ENCODE measurements at regions not wholly inside any gene's neighbourhood (a gene's known extent, or its start where the extent isn't known, plus 50 kb on each side); places are given as distances from the start of the nearest gene placed in this dataset.

DNA sequence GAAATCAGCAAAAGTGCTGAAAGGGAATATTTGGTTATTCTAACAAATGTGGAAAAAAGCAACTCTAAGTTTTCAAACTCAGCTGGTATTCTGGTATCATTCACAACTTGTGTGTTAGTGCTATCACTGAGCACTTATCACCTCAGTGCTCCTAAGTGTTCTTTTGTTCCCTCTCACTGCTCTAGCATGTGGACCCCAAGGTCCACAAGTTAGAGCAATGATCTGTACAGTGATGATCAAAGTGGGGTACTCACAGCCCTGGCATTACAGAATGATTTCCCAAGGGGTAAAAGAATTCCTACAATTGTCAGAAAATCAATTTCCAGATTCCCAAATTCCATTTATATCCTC lies 575.0 kb downstream of the DIAPH3 start:
- no peak for DNase-seq

DNA sequence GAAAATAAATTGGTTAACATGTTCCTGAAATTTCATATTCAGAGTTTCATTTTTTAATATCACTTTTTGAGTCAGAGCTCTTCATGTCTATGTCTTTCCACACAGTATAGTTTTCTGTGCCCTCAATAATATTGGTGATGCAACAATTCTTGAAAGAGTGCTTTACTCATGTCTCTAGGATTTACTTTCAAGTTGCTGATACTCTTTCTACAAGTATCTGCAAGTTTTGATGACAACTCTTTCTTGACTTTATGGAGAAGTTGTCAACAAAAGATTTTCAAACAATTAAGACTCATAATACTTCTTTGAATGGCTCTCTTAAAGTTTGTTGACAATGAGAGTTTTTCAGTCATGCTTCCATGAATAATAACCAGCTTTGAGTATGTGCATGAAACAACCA lies 561.7 kb downstream of the DIAPH3 start:
- no peak for DNase-seq

DNA sequence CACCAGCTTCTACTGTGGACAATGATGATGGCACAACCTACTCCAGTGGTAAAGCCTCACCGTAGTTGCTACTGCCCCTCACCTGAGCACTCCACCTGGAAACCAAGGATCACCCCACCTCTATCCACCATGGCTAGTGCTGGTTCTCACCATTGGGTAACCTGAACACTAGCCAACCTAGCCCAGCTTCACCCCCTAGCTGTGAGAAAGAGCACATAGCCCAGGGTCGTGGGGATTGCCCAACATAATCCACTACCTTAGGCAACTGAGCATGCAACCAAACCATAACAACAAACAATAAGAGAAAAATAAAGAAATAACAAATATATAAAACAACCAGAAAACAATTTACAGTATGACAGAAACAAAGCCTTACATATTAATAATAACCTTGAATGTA lies 560.1 kb downstream of the DIAPH3 start:
- DNase-seq: no peak

GRCh38 chr13:59607172-59607571 lies 556.6 kb downstream of the DIAPH3 start:
- DNase-seq: no peak

DNA sequence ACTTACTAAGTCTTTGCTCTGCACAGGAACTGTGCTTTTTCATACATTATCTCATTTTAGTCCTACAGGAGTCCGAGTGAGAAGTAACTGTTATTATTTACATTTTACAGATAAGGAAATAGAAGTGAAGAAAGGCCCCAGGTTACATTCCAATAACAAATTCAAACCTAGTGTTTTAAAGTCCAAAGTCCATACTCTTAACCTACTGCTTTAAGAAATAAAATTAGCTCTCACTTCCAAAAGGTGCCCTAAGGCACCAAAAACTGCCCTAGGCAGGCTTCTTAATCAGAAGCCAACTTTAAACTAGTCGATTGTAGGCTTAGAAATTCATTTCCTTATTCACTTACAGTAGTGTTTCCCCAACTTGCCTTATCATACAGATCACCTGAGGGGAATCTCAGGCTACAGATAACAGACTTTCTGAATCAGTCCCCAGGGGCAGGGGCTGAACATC lies 555.9 kb downstream of the DIAPH3 start:
- peak; percentile 51 for DNase-seq

DNA sequence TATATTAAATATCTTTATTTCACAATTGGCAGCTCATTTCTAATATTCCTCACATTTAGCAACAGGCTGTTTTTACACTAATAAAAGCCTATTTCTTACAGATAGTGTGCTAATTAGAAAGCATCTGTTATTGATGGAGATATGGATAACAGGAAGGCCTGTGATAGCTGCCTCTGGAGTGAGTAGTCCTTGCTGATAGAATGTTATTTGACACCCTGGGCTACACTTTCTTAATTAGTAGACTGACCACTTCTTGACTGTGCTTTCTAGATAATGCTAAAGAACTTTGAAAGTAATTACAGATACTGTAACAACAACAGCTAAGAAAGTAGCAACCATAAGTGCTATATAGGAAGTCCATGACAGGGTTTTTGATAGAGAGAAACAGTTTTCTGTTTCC lies 554.3 kb downstream of the DIAPH3 start:
- no peak for DNase-seq

All from NCI-H146 (cell line).